ENCODE measurements at regions not wholly inside any gene's neighbourhood (a gene's known extent, or its start where the extent isn't known, plus 50 kb on each side); places are given as distances from the start of the nearest gene placed in this dataset.

- no peak for DNase-seq
Measured at GRCh38 chr3:59280113-59280512, 230.3 kb upstream of the CFAP20DC start.

- DNase-seq, result no peak
Measured at GRCh38 chr3:59277816-59278215, 228.0 kb upstream of the CFAP20DC start.

GRCh38 chr3:59277201-59277600 lies 227.4 kb upstream of the CFAP20DC start:
- DNase-seq, result no peak

- DNase-seq, result peak; percentile 4
Measured at GRCh38 chr3:59273976-59274375, 224.2 kb upstream of the CFAP20DC start.

GRCh38 chr3:59271971-59272370 lies 222.1 kb upstream of the CFAP20DC start:
- DNase-seq, result no peak

GRCh38 chr3:59270921-59271320 lies 221.1 kb upstream of the CFAP20DC start:
- DNase-seq, result no peak

- DNase-seq, result no peak
Measured at GRCh38 chr3:59270209-59270608, 220.4 kb upstream of the CFAP20DC start.

- DNase-seq, result no peak
Measured at GRCh38 chr3:59268170-59268569, 218.3 kb upstream of the CFAP20DC start.

- no peak for DNase-seq
Measured at GRCh38 chr3:59267021-59267420, 217.2 kb upstream of the CFAP20DC start.

- no peak for DNase-seq
Measured at GRCh38 chr3:59266551-59266950, 216.7 kb upstream of the CFAP20DC start.

GRCh38 chr3:59265566-59265965 lies 215.7 kb upstream of the CFAP20DC start:
- DNase-seq, result no peak

GRCh38 chr3:59264366-59264765 lies 214.5 kb upstream of the CFAP20DC start:
- peak; percentile 6 for DNase-seq

- no peak for DNase-seq
Measured at GRCh38 chr3:59263152-59263551, 213.3 kb upstream of the CFAP20DC start.

- DNase-seq, result no peak
Measured at GRCh38 chr3:59262076-59262498, 212.3 kb upstream of the CFAP20DC start.

- no peak for DNase-seq
Measured at GRCh38 chr3:59261009-59261408, 211.2 kb upstream of the CFAP20DC start.

GRCh38 chr3:59258550-59259260 lies 208.9 kb upstream of the CFAP20DC start:
- DNase-seq, result no peak

- DNase-seq, result no peak
Measured at GRCh38 chr3:59257506-59257905, 207.7 kb upstream of the CFAP20DC start.

- DNase-seq, result no peak
Measured at GRCh38 chr3:59256230-59256629, 206.4 kb upstream of the CFAP20DC start.

- no peak for DNase-seq
Measured at GRCh38 chr3:59254976-59255375, 205.2 kb upstream of the CFAP20DC start.

GRCh38 chr3:59254433-59254832 lies 204.6 kb upstream of the CFAP20DC start:
- DNase-seq, result no peak

GRCh38 chr3:59253523-59253922 lies 203.7 kb upstream of the CFAP20DC start:
- DNase-seq, result no peak

GRCh38 chr3:59251869-59252268 lies 202.0 kb upstream of the CFAP20DC start:
- DNase-seq, result no peak

- DNase-seq, result no peak
Measured at GRCh38 chr3:59250600-59250999, 200.8 kb upstream of the CFAP20DC start.

GRCh38 chr3:59249698-59250361 lies 200.0 kb upstream of the CFAP20DC start:
- no peak for DNase-seq

- peak; percentile 23 for DNase-seq
Measured at GRCh38 chr3:59249004-59249403, 199.2 kb upstream of the CFAP20DC start.
